ENCODE measurements at regions not wholly inside any gene's neighbourhood (a gene's known extent, or its start where the extent isn't known, plus 50 kb on each side); places are given as distances from the start of the nearest gene placed in this dataset.

- TF ChIP-seq EZH2 (IDR thresholded peaks at IDR 0.05; ENCODE audit: borderline replicate concordance, low read length) (no peak), CTCF (IDR thresholded peaks at IDR 0.05; ENCODE audit: low read length) (no peak)
Observed at GRCh38 chr20:56903421-56903820, 274.3 kb downstream of the TFAP2C start.
